ENCODE measurements at regions not wholly inside any gene's neighbourhood (a gene's known extent, or its start where the extent isn't known, plus 50 kb on each side); places are given as distances from the start of the nearest gene placed in this dataset.

DNA sequence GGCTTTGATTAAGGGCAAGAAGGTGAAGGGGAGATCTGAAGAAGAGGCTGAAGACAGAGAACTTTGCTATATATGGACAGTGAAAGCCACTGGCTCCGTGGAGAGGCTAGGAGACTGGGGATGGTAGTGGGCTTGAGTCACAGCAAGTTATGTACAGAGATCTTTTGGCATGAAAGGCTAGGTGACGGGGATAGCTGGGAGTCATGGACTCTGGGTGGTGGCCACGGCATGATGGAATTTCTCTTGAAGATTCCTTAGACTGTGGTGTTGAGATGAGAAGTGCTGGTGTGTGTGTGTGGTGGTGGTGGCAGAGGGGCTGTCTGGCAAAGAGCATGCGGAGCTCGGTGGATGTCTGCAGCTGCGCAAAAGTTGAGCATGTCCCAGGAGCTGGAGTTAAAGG lies 120.6 kb upstream of the STC2 start:
- TF ChIP-seq CTCF (conservative IDR thresholded peaks at IDR 0.05; ENCODE audit: low read depth, low read length) (no peak), EZH2 (IDR thresholded peaks at IDR 0.05; ENCODE audit: low read length, unreplicated experiment) (no peak)

Measured in PC-3 (cell line).